ENCODE measurements at regions not wholly inside any gene's neighbourhood (a gene's known extent, or its start where the extent isn't known, plus 50 kb on each side); places are given as distances from the start of the nearest gene placed in this dataset.

- ATAC-seq = no peak
- TF ChIP-seq, protein P1, sequence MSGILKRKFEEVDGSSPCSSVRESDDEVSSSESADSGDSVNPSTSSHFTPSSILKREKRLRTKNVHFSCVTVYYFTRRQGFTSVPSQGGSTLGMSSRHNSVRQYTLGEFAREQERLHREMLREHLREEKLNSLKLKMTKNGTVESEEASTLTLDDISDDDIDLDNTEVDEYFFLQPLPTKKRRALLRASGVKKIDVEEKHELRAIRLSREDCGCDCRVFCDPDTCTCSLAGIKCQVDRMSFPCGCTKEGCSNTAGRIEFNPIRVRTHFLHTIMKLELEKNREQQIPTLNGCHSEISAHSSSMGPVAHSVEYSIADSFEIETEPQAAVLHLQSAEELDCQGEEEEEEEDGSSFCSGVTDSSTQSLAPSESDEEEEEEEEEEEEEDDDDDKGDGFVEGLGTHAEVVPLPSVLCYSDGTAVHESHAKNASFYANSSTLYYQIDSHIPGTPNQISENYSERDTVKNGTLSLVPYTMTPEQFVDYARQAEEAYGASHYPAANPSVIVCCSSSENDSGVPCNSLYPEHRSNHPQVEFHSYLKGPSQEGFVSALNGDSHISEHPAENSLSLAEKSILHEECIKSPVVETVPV (CRISPR knock-in tag; IDR thresholded peaks at IDR 0.05) = no peak
- TF ChIP-seq PPARA (CRISPR knock-in tag; IDR thresholded peaks at IDR 0.05; ENCODE audit: borderline replicate concordance) = no peak
- no peak for TF ChIP-seq ZNF8 (CRISPR knock-in tag; IDR thresholded peaks at IDR 0.05)
- TF ChIP-seq SNAI2 (CRISPR knock-in tag; IDR thresholded peaks at IDR 0.05) = no peak
- no peak for TF ChIP-seq CREB5 (CRISPR knock-in tag; IDR thresholded peaks at IDR 0.05; ENCODE audit: low read depth)
- no peak for TF ChIP-seq ZFP3 (CRISPR knock-in tag; IDR thresholded peaks at IDR 0.05)
- TF ChIP-seq TCF4 (CRISPR knock-in tag; IDR thresholded peaks at IDR 0.05; ENCODE audit: borderline replicate concordance) = no peak
- no peak for TF ChIP-seq PATZ1 (CRISPR knock-in tag; IDR thresholded peaks at IDR 0.05; ENCODE audit: borderline replicate concordance)
Observed at GRCh38 chr4:127249767-127250108, 383.0 kb upstream of the INTU start.

DNA sequence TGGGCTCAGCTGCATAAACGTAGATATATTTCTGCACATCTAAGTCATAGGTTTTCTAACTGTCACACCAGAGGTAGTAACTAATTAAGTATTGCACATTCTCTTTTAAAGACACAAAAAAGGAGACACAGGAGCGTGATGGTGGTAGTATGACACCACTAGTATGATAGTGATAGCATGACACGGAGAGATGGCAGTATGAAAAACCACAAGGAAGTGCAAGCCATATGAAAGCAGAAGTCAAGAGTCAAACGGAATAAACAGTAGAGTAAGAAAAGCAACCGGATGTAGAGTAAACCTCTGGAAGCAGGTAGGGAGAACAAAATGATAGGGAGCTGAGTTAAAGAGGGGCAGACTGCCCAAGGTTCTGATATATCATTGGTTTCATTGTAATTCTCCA, 382.2 kb upstream of the INTU start:
- no peak for ATAC-seq
- TF ChIP-seq BACH2 (CRISPR knock-in tag; IDR thresholded peaks at IDR 0.05; ENCODE audit: borderline replicate concordance) (no peak), ZNF70 (CRISPR knock-in tag; IDR thresholded peaks at IDR 0.05) (no peak), SNAI2 (CRISPR knock-in tag; IDR thresholded peaks at IDR 0.05) (no peak), ESRRG (CRISPR knock-in tag; IDR thresholded peaks at IDR 0.05) (no peak), ISL1 (CRISPR knock-in tag; IDR thresholded peaks at IDR 0.05) (no peak), CREB5 (CRISPR knock-in tag; IDR thresholded peaks at IDR 0.05; ENCODE audit: low read depth) (no peak), ZNF565 (CRISPR knock-in tag; conservative IDR thresholded peaks at IDR 0.05; ENCODE audit: low read depth) (no peak), RARB (CRISPR knock-in tag; IDR thresholded peaks at IDR 0.05) (no peak), ZNF8 (CRISPR knock-in tag; IDR thresholded peaks at IDR 0.05) (no peak), TCF4 (CRISPR knock-in tag; IDR thresholded peaks at IDR 0.05; ENCODE audit: borderline replicate concordance) (no peak), CSDC2 (CRISPR knock-in tag; IDR thresholded peaks at IDR 0.05) (no peak)
- TF ChIP-seq, protein P2, sequence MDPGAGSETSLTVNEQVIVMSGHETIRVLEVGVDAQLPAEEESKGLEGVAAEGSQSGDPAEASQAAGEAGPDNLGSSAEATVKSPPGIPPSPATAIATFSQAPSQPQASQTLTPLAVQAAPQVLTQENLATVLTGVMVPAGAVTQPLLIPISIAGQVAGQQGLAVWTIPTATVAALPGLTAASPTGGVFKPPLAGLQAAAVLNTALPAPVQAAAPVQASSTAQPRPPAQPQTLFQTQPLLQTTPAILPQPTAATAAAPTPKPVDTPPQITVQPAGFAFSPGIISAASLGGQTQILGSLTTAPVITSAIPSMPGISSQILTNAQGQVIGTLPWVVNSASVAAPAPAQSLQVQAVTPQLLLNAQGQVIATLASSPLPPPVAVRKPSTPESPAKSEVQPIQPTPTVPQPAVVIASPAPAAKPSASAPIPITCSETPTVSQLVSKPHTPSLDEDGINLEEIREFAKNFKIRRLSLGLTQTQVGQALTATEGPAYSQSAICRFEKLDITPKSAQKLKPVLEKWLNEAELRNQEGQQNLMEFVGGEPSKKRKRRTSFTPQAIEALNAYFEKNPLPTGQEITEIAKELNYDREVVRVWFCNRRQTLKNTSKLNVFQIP (CRISPR knock-in tag; IDR thresholded peaks at IDR 0.05; ENCODE audit: borderline replicate concordance, low read depth) = no peak
- TF ChIP-seq, protein P3, sequence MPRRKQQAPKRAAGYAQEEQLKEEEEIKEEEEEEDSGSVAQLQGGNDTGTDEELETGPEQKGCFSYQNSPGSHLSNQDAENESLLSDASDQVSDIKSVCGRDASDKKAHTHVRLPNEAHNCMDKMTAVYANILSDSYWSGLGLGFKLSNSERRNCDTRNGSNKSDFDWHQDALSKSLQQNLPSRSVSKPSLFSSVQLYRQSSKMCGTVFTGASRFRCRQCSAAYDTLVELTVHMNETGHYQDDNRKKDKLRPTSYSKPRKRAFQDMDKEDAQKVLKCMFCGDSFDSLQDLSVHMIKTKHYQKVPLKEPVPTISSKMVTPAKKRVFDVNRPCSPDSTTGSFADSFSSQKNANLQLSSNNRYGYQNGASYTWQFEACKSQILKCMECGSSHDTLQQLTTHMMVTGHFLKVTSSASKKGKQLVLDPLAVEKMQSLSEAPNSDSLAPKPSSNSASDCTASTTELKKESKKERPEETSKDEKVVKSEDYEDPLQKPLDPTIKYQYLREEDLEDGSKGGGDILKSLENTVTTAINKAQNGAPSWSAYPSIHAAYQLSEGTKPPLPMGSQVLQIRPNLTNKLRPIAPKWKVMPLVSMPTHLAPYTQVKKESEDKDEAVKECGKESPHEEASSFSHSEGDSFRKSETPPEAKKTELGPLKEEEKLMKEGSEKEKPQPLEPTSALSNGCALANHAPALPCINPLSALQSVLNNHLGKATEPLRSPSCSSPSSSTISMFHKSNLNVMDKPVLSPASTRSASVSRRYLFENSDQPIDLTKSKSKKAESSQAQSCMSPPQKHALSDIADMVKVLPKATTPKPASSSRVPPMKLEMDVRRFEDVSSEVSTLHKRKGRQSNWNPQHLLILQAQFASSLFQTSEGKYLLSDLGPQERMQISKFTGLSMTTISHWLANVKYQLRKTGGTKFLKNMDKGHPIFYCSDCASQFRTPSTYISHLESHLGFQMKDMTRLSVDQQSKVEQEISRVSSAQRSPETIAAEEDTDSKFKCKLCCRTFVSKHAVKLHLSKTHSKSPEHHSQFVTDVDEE (CRISPR knock-in tag; IDR thresholded peaks at IDR 0.05) = no peak

- ATAC-seq = peak; percentile 80
- TF ChIP-seq, protein P3 (CRISPR knock-in tag; IDR thresholded peaks at IDR 0.05) = no peak
- TF ChIP-seq, protein P2 (CRISPR knock-in tag; IDR thresholded peaks at IDR 0.05; ENCODE audit: borderline replicate concordance, low read depth) = no peak
- TF ChIP-seq RARB (CRISPR knock-in tag; IDR thresholded peaks at IDR 0.05) (no peak), TOX (CRISPR knock-in tag; IDR thresholded peaks at IDR 0.05; ENCODE audit: borderline replicate concordance) (no peak), PATZ1 (CRISPR knock-in tag; IDR thresholded peaks at IDR 0.05; ENCODE audit: borderline replicate concordance) (no peak), ZNF70 (CRISPR knock-in tag; IDR thresholded peaks at IDR 0.05) (no peak), ARNTL (CRISPR knock-in tag; IDR thresholded peaks at IDR 0.05; ENCODE audit: borderline replicate concordance, low read depth) (no peak), OSR1 (CRISPR knock-in tag; IDR thresholded peaks at IDR 0.05) (no peak)
Observed at GRCh38 chr4:127251423-127251822, 381.3 kb upstream of the INTU start.
